ENCODE measurements at regions not wholly inside any gene's neighbourhood (a gene's known extent, or its start where the extent isn't known, plus 50 kb on each side); places are given as distances from the start of the nearest gene placed in this dataset.

DNA sequence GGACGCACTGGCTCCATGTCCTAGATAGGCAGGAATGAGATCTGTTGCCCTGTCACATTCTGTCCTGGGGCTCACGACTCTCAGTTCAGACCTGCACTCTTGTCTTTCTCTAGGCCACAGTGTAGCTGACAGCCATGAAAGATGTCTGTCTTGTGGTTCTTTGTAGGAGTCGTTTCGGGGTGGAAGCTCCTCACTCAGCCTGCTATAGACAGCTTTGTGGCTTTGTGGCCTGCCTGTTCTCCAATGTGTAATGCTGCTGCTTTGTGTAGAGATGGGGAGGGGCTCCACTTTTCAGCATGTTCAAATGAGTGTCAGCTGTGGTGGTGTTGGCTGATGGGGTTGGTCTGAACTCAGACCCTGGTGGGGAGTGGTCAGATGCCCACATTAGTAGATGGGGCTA is 410.7 kb downstream of the ACTR3B start:
- in situ Hi-C loops (cut with MboI; ENCODE audit: low pct_ligation_motif_present in 1 of 4, low pct_unique_long_range_greater_than_20kb in 1 of 4, low sequenced_read_pairs in 3 of 4) = no loop called here
- no peaks in the 10 kb centered on the region for H3K4me1 ChIP-seq
- H3K36me3 ChIP-seq = no peaks in the 10 kb centered on the region
- WGBS, 2 donors (ENCODE audit: low coverage in 1 of 2) = 89% methylated on average over 4 of the region's 4 CpGs; no CpG with 5 or more reads in 1 of the 2 donors
- no peak overlapping the region for H3K27ac ChIP-seq
- intact Hi-C loops (cut with DNase I; ENCODE audit: low total_unique reads) = no loop called here
- no peak for DNase-seq
- peaks cover 0 to 9% of the 10 kb centered on the region in 2 donors for H3K9me3 ChIP-seq
- H3K4me3 ChIP-seq = no peak overlapping the region
- TF ChIP-seq POLR2A (IDR thresholded peaks at IDR 0.05) = no peak
- TF ChIP-seq, protein P1, sequence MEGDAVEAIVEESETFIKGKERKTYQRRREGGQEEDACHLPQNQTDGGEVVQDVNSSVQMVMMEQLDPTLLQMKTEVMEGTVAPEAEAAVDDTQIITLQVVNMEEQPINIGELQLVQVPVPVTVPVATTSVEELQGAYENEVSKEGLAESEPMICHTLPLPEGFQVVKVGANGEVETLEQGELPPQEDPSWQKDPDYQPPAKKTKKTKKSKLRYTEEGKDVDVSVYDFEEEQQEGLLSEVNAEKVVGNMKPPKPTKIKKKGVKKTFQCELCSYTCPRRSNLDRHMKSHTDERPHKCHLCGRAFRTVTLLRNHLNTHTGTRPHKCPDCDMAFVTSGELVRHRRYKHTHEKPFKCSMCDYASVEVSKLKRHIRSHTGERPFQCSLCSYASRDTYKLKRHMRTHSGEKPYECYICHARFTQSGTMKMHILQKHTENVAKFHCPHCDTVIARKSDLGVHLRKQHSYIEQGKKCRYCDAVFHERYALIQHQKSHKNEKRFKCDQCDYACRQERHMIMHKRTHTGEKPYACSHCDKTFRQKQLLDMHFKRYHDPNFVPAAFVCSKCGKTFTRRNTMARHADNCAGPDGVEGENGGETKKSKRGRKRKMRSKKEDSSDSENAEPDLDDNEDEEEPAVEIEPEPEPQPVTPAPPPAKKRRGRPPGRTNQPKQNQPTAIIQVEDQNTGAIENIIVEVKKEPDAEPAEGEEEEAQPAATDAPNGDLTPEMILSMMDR (IDR thresholded peaks at IDR 0.05) = no peak
- no peak for TF ChIP-seq POLR2AphosphoS5 (IDR thresholded peaks at IDR 0.05)
- no peak for TF ChIP-seq EP300 (IDR thresholded peaks at IDR 0.05; ENCODE audit: low read depth)
- no peaks in the 10 kb centered on the region for H3K27me3 ChIP-seq

DNA sequence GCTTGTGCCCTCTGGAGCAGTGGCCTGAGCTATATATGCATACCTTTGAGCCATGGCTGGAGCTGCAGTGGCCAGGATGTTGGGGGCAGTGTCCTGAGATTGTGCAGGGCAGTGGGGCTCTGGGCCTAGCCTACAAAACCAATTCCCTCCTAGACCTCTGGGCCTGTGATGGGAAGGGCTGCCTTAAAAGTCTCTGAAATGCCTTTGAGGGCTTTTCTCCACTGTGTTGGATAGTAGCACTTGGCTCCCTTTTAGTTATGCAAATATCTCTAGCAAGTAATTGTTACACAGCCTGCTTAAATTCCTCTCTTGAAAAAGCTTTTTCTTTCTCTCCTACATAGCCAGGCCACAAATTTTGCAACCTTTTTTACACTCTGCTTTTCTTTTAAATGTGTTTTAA is 426.4 kb downstream of the ACTR3B start:
- H3K9me3 ChIP-seq = no peaks in the 10 kb centered on the region
- in situ Hi-C loops (cut with MboI; ENCODE audit: low pct_ligation_motif_present in 1 of 4, low pct_unique_long_range_greater_than_20kb in 1 of 4, low sequenced_read_pairs in 3 of 4) (no loop called here), intact Hi-C loops (cut with DNase I; ENCODE audit: low total_unique reads) (no loop called here)
- H3K4me1 ChIP-seq = no peaks in the 10 kb centered on the region
- TF ChIP-seq, protein P1 (IDR thresholded peaks at IDR 0.05) = no peak
- TF ChIP-seq EP300 (IDR thresholded peaks at IDR 0.05; ENCODE audit: low read depth) = no peak
- no peak for TF ChIP-seq POLR2AphosphoS5 (IDR thresholded peaks at IDR 0.05)
- no peak for TF ChIP-seq POLR2A (IDR thresholded peaks at IDR 0.05)
- H3K27ac ChIP-seq = no peak overlapping the region
- no peaks in the 10 kb centered on the region for H3K36me3 ChIP-seq
- no peak for DNase-seq
- H3K27me3 ChIP-seq = no peaks in the 10 kb centered on the region
- H3K4me3 ChIP-seq = no peak overlapping the region

DNA sequence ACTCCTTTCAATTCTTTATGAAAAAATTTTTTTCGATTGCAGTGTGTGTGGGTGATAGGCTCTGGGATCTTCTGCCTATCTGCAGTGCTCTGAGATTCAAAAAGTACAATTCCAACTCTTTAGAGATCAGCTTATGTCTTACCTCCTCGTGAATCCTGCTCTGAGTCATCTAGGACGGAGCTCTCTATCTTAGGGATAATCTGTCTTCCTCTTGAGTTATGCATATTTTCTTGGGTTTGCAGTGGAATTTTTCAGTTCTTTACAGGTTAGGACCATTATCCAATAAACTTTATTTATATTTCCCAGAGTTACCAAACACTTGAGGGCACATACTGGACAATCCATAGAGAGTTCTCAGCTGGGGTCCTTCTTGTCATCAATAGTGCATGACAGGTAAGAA is 428.6 kb downstream of the ACTR3B start:
- no peaks in the 10 kb centered on the region for H3K36me3 ChIP-seq
- H3K4me1 ChIP-seq = no peaks in the 10 kb centered on the region
- intact Hi-C loops (cut with DNase I; ENCODE audit: low total_unique reads) (no loop called here), in situ Hi-C loops (cut with MboI; ENCODE audit: low pct_ligation_motif_present in 1 of 4, low pct_unique_long_range_greater_than_20kb in 1 of 4, low sequenced_read_pairs in 3 of 4) (no loop called here)
- TF ChIP-seq POLR2A (IDR thresholded peaks at IDR 0.05) (no peak), POLR2AphosphoS5 (IDR thresholded peaks at IDR 0.05) (no peak), EP300 (IDR thresholded peaks at IDR 0.05; ENCODE audit: low read depth) (no peak)
- TF ChIP-seq, protein P1 (IDR thresholded peaks at IDR 0.05) = no peak
- H3K9me3 ChIP-seq = no peaks in the 10 kb centered on the region
- WGBS, 2 donors (ENCODE audit: low coverage in 1 of 2) = 56 to 69% methylated on average over 3 of the region's 3 CpGs
- no peak overlapping the region for H3K4me3 ChIP-seq
- no peak for DNase-seq
- H3K27ac ChIP-seq = no peak overlapping the region
- no peaks in the 10 kb centered on the region for H3K27me3 ChIP-seq

DNA sequence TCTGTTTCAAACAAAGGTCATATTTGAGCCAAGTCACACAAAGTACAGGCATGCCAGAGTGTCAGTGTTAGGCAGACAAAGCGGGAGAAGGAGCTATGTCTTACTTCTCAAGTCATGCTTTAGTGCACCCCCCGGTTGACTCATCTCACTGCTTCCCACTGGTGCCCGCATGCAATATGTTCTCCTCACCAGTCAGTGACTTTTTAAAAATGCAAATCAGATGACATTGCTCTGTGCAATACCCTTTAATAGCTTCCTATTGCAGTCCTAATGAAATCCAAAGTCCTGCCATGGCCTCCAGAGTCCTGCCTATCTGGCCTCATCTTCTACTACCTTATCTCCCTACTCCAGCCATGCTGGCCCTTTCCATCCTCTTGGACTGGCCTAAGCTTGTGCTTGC is 429.1 kb downstream of the ACTR3B start:
- Histone ChIP-seq H3K4me3 (no peak overlapping the region), H3K4me1 (no peaks in the 10 kb centered on the region), H3K9me3 (no peaks in the 10 kb centered on the region), H3K27me3 (no peaks in the 10 kb centered on the region), H3K27ac (no peak overlapping the region), H3K36me3 (no peaks in the 10 kb centered on the region)
- TF ChIP-seq EP300 (IDR thresholded peaks at IDR 0.05; ENCODE audit: low read depth) (no peak), POLR2A (IDR thresholded peaks at IDR 0.05) (no peak), POLR2AphosphoS5 (IDR thresholded peaks at IDR 0.05) (no peak)
- TF ChIP-seq, protein P1 (IDR thresholded peaks at IDR 0.05) = no peak
- 75 to 84% methylated on average over 2 to 3 of the region's 3 CpGs for WGBS, 2 donors (ENCODE audit: low coverage in 1 of 2)
- no peak for DNase-seq
- intact Hi-C loops (cut with DNase I; ENCODE audit: low total_unique reads) = no loop called here
- in situ Hi-C loops (cut with MboI; ENCODE audit: low pct_ligation_motif_present in 1 of 4, low pct_unique_long_range_greater_than_20kb in 1 of 4, low sequenced_read_pairs in 3 of 4) = no loop called here
